H1 (cell line): ENCODE measurements at regions not wholly inside any gene's neighbourhood (a gene's known extent, or its start where the extent isn't known, plus 50 kb on each side); places are given as distances from the start of the nearest gene placed in this dataset.

Experiments
- CTCF ChIA-PET: fragments of 300-600 bp; sonication (Branson Sonifier 250); formaldehyde crosslinking; loops from one replicate; lab custom pipeline; 2021; ENCODE audit not compliant: partially characterized antibody; lab: Charles Lee
- POLR2A ChIA-PET: fragments of 300-600 bp; sonication (Branson Sonifier 250); formaldehyde crosslinking; loops from one replicate; lab custom pipeline; 2021; ENCODE audit warnings: inconsistent platforms; ENCODE audit not compliant: partially characterized antibody; lab: Charles Lee
- DNase-seq, 2 experiments: peaks; one replicate each; pipeline versions ENCODE4 v3.0.0 to v3.0.0-alpha.2; 2010 to 2022; ENCODE audit warnings: low spot score in 2 of 2, low read depth in 1 of 2, mixed read lengths in 1 of 2
- FAIRE-seq: peaks from 2 replicates; lab custom pipeline; 2011; peaks lifted over from hg19 to GRCh38; lab: Jason Lieb, UNC
- H2AFZ ChIP-seq: 2 replicates; pipeline ENCODE4 v1.8.1; 2012; ENCODE audit warnings: low read length, inconsistent platforms
- H2AK5ac ChIP-seq: 2 replicates; pipeline ENCODE4 v1.6.1; 2013; ENCODE audit warnings: low read depth, low read length
- H2BK120ac ChIP-seq: replicated peaks from 2 replicates; pipeline ENCODE3; 2013; ENCODE audit warnings: low read depth, low read length, inconsistent platforms
- H2BK12ac ChIP-seq: 2 replicates; pipeline ENCODE4 v1.6.1; 2013; ENCODE audit warnings: low read depth, low read length
- H2BK15ac ChIP-seq: 2 replicates; pipeline ENCODE4 v1.6.1; 2013; ENCODE audit warnings: low read length
- H2BK20ac ChIP-seq: 2 replicates; pipeline ENCODE4 v1.6.1; 2013; ENCODE audit warnings: low read length
- H2BK5ac ChIP-seq: 2 replicates; pipeline ENCODE4 v1.6.1; 2013; ENCODE audit warnings: low read depth, low read length
- H3K14ac ChIP-seq: 2 replicates; pipeline ENCODE4 v1.6.1; 2013; ENCODE audit warnings: inconsistent platforms; ENCODE audit not compliant: insufficient read length
- H3K18ac ChIP-seq: 2 replicates; pipeline ENCODE4 v1.6.1; 2013; ENCODE audit warnings: low read length; ENCODE audit errors: extremely low read depth
- H3K23ac ChIP-seq: 2 replicates; pipeline ENCODE4 v1.6.1; 2013; ENCODE audit warnings: inconsistent platforms; ENCODE audit not compliant: insufficient read length
- H3K23me2 ChIP-seq: 2 replicates; pipeline ENCODE4 v1.6.1; 2013; ENCODE audit warnings: low read depth, low read length
- H3K27ac ChIP-seq: 2 replicates; pipeline ENCODE4 v1.6.1; 2011; ENCODE audit warnings: low read depth, low read length, inconsistent platforms
- H3K27me3 ChIP-seq, 4 experiments: replicated peaks in 1 of 4; 1 replicate in 1 of 4; 2 replicates in 3 of 4; pipeline versions ENCODE4 v1.6.1 to v1.8.1; 2011 to 2013; ENCODE audit warnings: low read length in 3 of 4, mild to moderate bottlenecking in 3 of 4, inconsistent platforms in 2 of 4, mixed read lengths in 2 of 4, moderate library complexity in 1 of 4; ENCODE audit not compliant: control insufficient read depth in 3 of 4, insufficient read depth in 3 of 4; ENCODE audit errors: extremely low read depth in 1 of 4
- H3K36me3 ChIP-seq, 4 experiments: 2 replicates each; pipeline versions ENCODE4 v1.6.1 to v1.8.1; 2011 to 2013; ENCODE audit warnings: mild to moderate bottlenecking in 4 of 4, low read length in 3 of 4, moderate library complexity in 2 of 4, control low read depth in 1 of 4, inconsistent platforms in 1 of 4; ENCODE audit not compliant: insufficient read depth in 4 of 4, control insufficient read depth in 2 of 4
- H3K4ac ChIP-seq: replicated peaks from 2 replicates; pipeline ENCODE3; 2013; ENCODE audit warnings: low read length, low read depth, mixed read lengths, inconsistent platforms; ENCODE audit not compliant: insufficient read length
- H3K4me1 ChIP-seq, 4 experiments: replicated peaks in 1 of 4; 1 replicate in 1 of 4; 2 replicates in 3 of 4; pipeline versions ENCODE4 v1.6.1 to v1.8.1; 2011 to 2013; ENCODE audit warnings: low read length in 3 of 4, inconsistent platforms in 2 of 4, mixed read lengths in 1 of 4; ENCODE audit not compliant: insufficient read depth in 4 of 4, control insufficient read depth in 3 of 4
- H3K4me2 ChIP-seq, 2 experiments: 2 replicates each; pipeline versions ENCODE4 v1.6.1 to v1.8.1; 2011 to 2013; ENCODE audit warnings: low read depth in 2 of 2, low read length in 2 of 2, control low read depth in 1 of 2, inconsistent platforms in 1 of 2, mild to moderate bottlenecking in 1 of 2; ENCODE audit not compliant: insufficient read depth in 1 of 2
- H3K4me3 ChIP-seq, 4 experiments: fragments of 200-600, 300-600 bp in 1 of 4; sonication (generic), shearing (Covaris generic), sonication (Bioruptor Twin) in 1 of 4; 2 replicates each; pipeline versions ENCODE4 v1.5.1 to v1.8.1; 2011 to 2016; ENCODE audit warnings: low read length in 4 of 4, low read depth in 3 of 4, control low read depth in 2 of 4, inconsistent platforms in 2 of 4, mild to moderate bottlenecking in 2 of 4, mixed read lengths in 1 of 4, moderate library complexity in 1 of 4; ENCODE audit not compliant: insufficient read depth in 2 of 4; ENCODE audit errors: extremely low read depth in 1 of 4
- H3K56ac ChIP-seq: replicated peaks from 2 replicates; pipeline ENCODE3; 2013; ENCODE audit warnings: low read depth, mild to moderate bottlenecking, mixed read lengths, low read length, inconsistent platforms; ENCODE audit not compliant: insufficient read length
- H3K79me1 ChIP-seq: 2 replicates; pipeline ENCODE4 v1.6.1; 2013; ENCODE audit warnings: low read depth, low read length, control low read depth
- H3K79me2 ChIP-seq, 2 experiments: 2 replicates each; pipeline versions ENCODE4 v1.6.1 to v1.8.1; 2012 to 2013; ENCODE audit warnings: low read length in 2 of 2, mild to moderate bottlenecking in 2 of 2, inconsistent platforms in 1 of 2; ENCODE audit not compliant: insufficient read depth in 2 of 2, control insufficient read depth in 1 of 2
- H3K9ac ChIP-seq, 4 experiments: replicated peaks in 1 of 4; 1 replicate in 1 of 4; 2 replicates in 3 of 4; pipeline versions ENCODE4 v1.6.1 to v1.8.1; 2011 to 2013; ENCODE audit warnings: low read depth in 3 of 4, low read length in 3 of 4, control low read depth in 2 of 4, mild to moderate bottlenecking in 2 of 4, moderate library complexity in 2 of 4, inconsistent platforms in 1 of 4; ENCODE audit errors: extremely low read depth in 1 of 4
- H3K9me3 ChIP-seq, 2 experiments: 2 replicates each; pipeline versions ENCODE4 v1.6.1 to v1.8.1; 2012 to 2013; ENCODE audit warnings: mild to moderate bottlenecking in 2 of 2, moderate library complexity in 2 of 2, control low read depth in 1 of 2, inconsistent platforms in 1 of 2, low read depth in 1 of 2, low read length in 1 of 2, mixed read lengths in 1 of 2; ENCODE audit not compliant: insufficient read depth in 2 of 2
- H4K20me1 ChIP-seq, 2 experiments: replicated peaks in 1 of 2; 2 replicates each; pipeline versions ENCODE3 to v1.8.1; 2011 to 2013; ENCODE audit warnings: inconsistent platforms in 2 of 2, low read length in 2 of 2, mild to moderate bottlenecking in 1 of 2; ENCODE audit not compliant: insufficient read depth in 2 of 2, control insufficient read depth in 1 of 2
- H4K5ac ChIP-seq: 2 replicates; pipeline ENCODE4 v1.6.1; 2013; ENCODE audit warnings: low read length, low read depth, mixed read lengths, inconsistent platforms; ENCODE audit not compliant: insufficient read length
- H4K8ac ChIP-seq: 2 replicates; pipeline ENCODE4 v1.8.0; 2013; ENCODE audit warnings: mild to moderate bottlenecking, moderate library complexity, low read length, inconsistent platforms; ENCODE audit not compliant: insufficient read depth; ENCODE audit errors: extremely low read depth
- H4K91ac ChIP-seq: replicated peaks from 2 replicates; pipeline ENCODE3; 2013; ENCODE audit warnings: low read length, mixed read lengths, inconsistent platforms; ENCODE audit not compliant: insufficient read length
- CBX8 ChIP-seq: fragments of 300-800, 300-1000 bp; sonication (generic); IDR thresholded peaks from 2 replicates; pipeline ENCODE4 v1.7.1; 2016; ENCODE audit warnings: low read depth, low read length, borderline replicate concordance
- KDM1A ChIP-seq: fragments of 200-600, 300-600 bp; sonication (generic); IDR thresholded peaks from 2 replicates; pipeline ENCODE4 v1.7.1; 2016; ENCODE audit warnings: mild to moderate bottlenecking, low read length, borderline replicate concordance
- RBBP5 ChIP-seq: IDR thresholded peaks from 2 replicates; pipeline ENCODE4 v1.7.1; 2012; ENCODE audit warnings: low read depth, mild to moderate bottlenecking, inconsistent platforms, low read length, moderate library complexity, borderline replicate concordance
- RFX5 ChIP-seq: IDR thresholded peaks from 2 replicates; pipeline ENCODE4 v1.6.1; 2011; ENCODE audit warnings: low read depth, low read length, improper control_type of control experiment, borderline replicate concordance
- SP2 ChIP-seq: IDR thresholded peaks from 2 replicates; pipeline ENCODE4 v1.6.1; 2012; ENCODE audit warnings: mild to moderate bottlenecking, low read length, inconsistent platforms
- WGBS, 2 experiments: shearing (Covaris generic) in 1 of 2; methylation state at CpG; one replicate each; pipeline versions ENCODE4 v1.1.6 to v1.1.7; 2013 to 2015; ENCODE audit warnings: low lambda C conversion rate in 2 of 2, mixed read lengths in 2 of 2, inconsistent platforms in 1 of 2, low coverage in 1 of 2, missing lambda C conversion rate in 1 of 2; ENCODE audit not compliant: insufficient replicate concordance in 2 of 2, insufficient coverage in 1 of 2, insufficient read length in 1 of 2; ENCODE audit errors: extremely low coverage in 1 of 2, missing lambda C conversion rate in 1 of 2; 5-methylcytosine and 5-hydroxymethylcytosine counted together

DNA sequence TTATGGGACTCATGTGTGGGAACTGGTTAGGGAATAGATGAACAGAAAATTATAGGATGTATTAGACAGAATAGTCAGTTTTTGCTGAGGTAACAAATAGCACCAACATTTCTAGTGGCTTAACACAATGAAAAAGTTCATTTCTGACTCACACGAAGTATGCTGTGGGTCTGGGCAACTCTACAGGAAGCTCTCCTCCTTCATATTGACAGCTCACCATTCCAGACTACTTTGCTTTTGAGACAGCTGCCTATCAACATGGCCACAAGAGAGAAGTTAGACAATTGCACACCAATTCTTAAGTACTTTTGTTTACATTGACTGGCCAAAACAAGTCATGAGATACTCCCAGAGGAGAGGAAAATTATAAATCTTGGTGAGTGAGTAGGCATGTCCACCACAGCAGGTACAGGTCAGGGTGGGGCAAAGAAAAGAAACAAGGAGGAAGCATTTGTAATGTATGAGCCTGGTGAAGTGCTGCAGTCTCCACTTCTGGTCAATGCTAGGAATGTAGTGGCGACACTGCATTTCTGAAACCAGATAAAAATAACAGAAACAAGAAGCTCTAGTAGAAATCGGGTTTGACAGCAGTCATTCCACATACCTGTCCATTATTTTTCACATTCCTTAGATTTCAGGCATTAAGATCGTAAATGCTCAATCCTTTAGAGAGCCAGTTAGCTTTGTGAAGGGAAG is 141.6 kb downstream of the ICOS start:
- Histone ChIP-seq H3K9ac (no peak overlapping the region), H3K14ac (no peak overlapping the region), H3K79me2 (no peaks in the 10 kb centered on the region), H4K5ac (no peak overlapping the region), H3K4me2 (no peak overlapping the region), H3K4me1 (no peaks in the 10 kb centered on the region; a peak in 2 of 7 replicates), H3K18ac (no peak overlapping the region), H4K91ac (no peak overlapping the region), H2BK12ac (no peak overlapping the region), H3K36me3 (no peaks in the 10 kb centered on the region), H2BK20ac (no peak overlapping the region), H2AFZ (no peak overlapping the region), H3K23ac (no peak overlapping the region), H2BK15ac (no peak overlapping the region), H3K4me3 (no peak overlapping the region), H3K4ac (no peak overlapping the region), H3K56ac (no peak overlapping the region), H3K27ac (no peak overlapping the region), H2AK5ac (no peak overlapping the region), H4K8ac (no peak overlapping the region), H3K27me3 (no peaks in the 10 kb centered on the region), H3K79me1 (no peaks in the 10 kb centered on the region), H3K9me3 (no peaks in the 10 kb centered on the region), H2BK120ac (no peak overlapping the region), H2BK5ac (no peak overlapping the region), H3K23me2 (no peaks in the 10 kb centered on the region; the same call in 1 of the 2 replicates), H4K20me1 (no peaks in the 10 kb centered on the region)
- DNase-seq (no peak), FAIRE-seq (no peak)
- 90% methylated on average over 4 of the region's 4 CpGs; no CpG with 5 or more reads in 1 of the 2 experiments for WGBS, 2 experiments
- CTCF ChIA-PET = interaction anchor here (0.5 to 1.4 kb wide), 5 partner anchors 15 to 1822 kb away, joined by 3 to 4 read pairs (median 3); no protein-coding TSS in a partner anchor
- POLR2A ChIA-PET = no interaction called here
- TF ChIP-seq RBBP5 (no peak), SP2 (no peak), KDM1A (no peak), CBX8 (no peak), RFX5 (no peak)
